ENCODE measurements at regions not wholly inside any gene's neighbourhood (a gene's known extent, or its start where the extent isn't known, plus 50 kb on each side); places are given as distances from the start of the nearest gene placed in this dataset.
A peak's percentile ranks its signal among the peaks of the same experiment; 100 is the strongest.
"Not testable (repeated sequence)": the region's sequence is repeated elsewhere in the genome, so short reads cannot be mapped to it uniquely, and the experiment has no call there.

GRCh38 chr7:15143936-15144335 is 241.4 kb upstream of the DGKB start:
- H3K4me3 ChIP-seq (ENCODE audit: control insufficient read depth, low read depth, low read length), result no peak overlapping the region
- no peak for DNase-seq (ENCODE audit: low read depth)
- TF ChIP-seq, protein P1, sequence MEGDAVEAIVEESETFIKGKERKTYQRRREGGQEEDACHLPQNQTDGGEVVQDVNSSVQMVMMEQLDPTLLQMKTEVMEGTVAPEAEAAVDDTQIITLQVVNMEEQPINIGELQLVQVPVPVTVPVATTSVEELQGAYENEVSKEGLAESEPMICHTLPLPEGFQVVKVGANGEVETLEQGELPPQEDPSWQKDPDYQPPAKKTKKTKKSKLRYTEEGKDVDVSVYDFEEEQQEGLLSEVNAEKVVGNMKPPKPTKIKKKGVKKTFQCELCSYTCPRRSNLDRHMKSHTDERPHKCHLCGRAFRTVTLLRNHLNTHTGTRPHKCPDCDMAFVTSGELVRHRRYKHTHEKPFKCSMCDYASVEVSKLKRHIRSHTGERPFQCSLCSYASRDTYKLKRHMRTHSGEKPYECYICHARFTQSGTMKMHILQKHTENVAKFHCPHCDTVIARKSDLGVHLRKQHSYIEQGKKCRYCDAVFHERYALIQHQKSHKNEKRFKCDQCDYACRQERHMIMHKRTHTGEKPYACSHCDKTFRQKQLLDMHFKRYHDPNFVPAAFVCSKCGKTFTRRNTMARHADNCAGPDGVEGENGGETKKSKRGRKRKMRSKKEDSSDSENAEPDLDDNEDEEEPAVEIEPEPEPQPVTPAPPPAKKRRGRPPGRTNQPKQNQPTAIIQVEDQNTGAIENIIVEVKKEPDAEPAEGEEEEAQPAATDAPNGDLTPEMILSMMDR (conservative IDR thresholded peaks at IDR 0.05; ENCODE audit: control insufficient read depth, insufficient read depth, low read depth, low read length), result no peak

DNA sequence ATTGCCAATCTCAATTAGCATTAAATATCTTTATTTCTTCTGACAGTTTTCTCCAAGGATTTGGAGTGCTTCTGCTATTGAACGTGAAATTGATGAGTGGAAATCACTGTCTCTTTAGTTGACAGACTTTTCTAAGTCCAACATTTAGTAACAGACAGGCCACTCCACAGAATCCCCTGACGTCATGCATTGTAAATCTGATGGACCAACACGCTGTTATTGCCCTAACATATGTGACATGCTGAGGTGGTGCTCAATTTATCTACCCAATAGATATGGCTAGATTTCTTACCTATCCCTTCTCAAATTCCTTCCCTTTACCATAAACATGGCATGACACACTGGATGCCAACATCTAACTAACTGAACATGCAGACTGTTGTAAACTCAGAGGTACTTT is 240.6 kb upstream of the DGKB start:
- no peak overlapping the region for H3K4me3 ChIP-seq (ENCODE audit: control insufficient read depth, low read depth, low read length)
- TF ChIP-seq, protein P1 (conservative IDR thresholded peaks at IDR 0.05; ENCODE audit: control insufficient read depth, insufficient read depth, low read depth, low read length), result no peak

DNA sequence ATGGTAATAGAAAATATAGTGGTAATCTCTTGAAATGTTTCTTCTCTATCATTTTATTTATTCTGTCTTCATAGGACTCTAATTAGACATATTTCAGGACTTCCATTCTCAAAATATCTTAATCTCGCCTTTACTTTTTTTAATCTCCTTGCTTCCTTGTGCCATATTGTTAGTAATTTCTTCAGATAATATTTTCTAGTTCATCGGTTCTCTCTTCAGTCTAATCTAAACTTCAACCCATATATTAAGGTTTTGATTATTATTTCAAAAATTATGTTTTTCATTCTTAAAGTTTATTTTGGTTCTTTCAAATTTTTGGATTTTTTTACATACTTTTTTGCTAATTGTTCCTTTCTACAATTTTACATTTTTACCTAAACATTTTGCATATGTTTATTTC is 237.9 kb upstream of the DGKB start:
- TF ChIP-seq, protein P1 (conservative IDR thresholded peaks at IDR 0.05; ENCODE audit: control insufficient read depth, insufficient read depth, low read depth, low read length), result no peak
- H3K4me3 ChIP-seq (ENCODE audit: control insufficient read depth, low read depth, low read length), result no peak overlapping the region
- DNase-seq (ENCODE audit: low read depth), result no peak

More for the DNA sequence above, 240.6 kb upstream of the DGKB start:
- DNase-seq (ENCODE audit: low read depth), result no peak

GRCh38 chr7:15131661-15132060 is 229.1 kb upstream of the DGKB start:
- no peak overlapping the region for H3K4me3 ChIP-seq (ENCODE audit: control insufficient read depth, low read depth, low read length)
- DNase-seq (ENCODE audit: low read depth), result no peak
- TF ChIP-seq, protein P1 (conservative IDR thresholded peaks at IDR 0.05; ENCODE audit: control insufficient read depth, insufficient read depth, low read depth, low read length), result no peak

DNA sequence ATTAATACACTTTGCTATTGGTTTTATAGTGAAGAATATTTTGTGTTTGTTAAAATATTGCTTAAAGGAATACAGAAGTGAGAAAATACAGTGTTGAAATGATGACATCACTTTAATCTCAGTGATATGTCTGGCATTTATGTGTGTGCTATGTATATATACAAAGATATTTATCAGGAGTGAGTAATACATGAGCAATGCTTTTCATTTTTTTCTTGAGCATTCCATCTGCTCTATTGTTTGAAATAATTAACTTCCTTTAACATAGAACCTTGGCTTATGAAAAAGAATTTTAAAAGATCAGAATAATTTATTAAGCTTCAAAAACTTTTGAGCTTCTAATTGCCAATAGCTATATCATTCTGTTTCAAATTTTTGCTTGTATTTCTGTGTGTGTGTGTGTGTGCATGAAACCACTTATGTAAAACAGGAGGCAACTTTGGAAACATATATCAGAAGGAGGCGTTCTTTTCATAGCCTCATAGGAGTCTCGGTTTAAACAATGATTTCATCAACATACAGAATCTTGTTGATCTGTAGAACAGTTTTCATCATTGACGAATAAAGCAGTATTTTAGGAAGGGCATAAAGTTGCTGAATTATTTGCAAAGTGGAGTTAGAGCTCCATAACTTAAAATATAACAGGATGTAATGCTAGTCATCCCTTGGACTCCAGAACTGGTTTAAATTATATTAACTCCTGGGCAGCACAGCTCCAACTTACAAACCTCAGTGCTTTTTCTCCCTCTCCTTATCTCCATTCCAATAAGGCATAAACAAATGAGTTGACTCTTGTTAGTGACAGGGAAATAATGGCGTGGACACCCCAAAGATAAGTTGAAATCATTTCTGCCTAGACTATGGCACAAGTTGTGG is 228.4 kb upstream of the DGKB start:
- TF ChIP-seq, protein P1 (conservative IDR thresholded peaks at IDR 0.05; ENCODE audit: control insufficient read depth, insufficient read depth, low read depth, low read length), result no peak
- peak; percentile 24 for DNase-seq (ENCODE audit: low read depth)
- H3K4me3 ChIP-seq (ENCODE audit: control insufficient read depth, low read depth, low read length), result no peak overlapping the region

DNA sequence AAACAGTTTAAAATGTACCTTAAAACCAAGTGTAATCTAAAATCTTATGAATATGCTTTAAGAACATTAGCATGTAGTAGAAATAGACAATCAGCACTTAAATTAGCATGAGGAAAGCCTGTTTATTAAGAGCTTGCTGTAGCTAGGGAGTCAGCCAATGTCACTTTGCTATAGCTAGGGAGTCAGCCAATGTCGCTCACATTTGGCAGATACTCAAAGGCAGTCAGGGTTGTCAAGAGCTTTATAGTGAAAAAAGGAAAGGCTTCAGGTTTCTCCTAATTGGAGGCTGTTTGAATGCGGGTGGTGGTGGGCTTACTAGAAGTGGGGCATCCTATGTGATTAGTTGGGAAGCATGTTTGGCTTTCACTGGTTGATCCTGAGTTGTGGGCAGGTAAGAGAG is 226.2 kb upstream of the DGKB start:
- TF ChIP-seq, protein P1 (conservative IDR thresholded peaks at IDR 0.05; ENCODE audit: control insufficient read depth, insufficient read depth, low read depth, low read length), result no peak

DNA sequence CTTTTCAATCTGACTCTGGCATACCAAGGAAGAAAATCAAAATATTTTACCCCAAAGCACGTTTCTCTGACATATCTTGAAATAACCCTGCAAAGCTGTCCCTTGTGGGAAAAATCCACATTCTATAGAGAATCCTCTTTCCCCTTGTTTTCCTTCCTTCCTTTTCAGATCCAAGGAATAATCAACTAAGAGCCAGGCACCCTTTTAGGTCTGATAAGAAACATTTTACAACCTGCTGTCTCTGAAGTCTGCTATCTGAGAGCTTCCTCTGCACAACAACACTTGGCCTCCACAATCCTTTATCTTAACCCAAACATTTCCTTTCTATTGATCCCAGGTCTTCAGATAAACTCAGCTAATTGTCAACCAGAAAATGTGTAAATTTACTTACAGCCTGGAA is 224.1 kb upstream of the DGKB start:
- H3K4me3 ChIP-seq (ENCODE audit: control insufficient read depth, low read depth, low read length); DNase-seq (ENCODE audit: low read depth): not testable (repeated sequence)

More for the DNA sequence above, 226.2 kb upstream of the DGKB start:
- H3K4me3 ChIP-seq (ENCODE audit: control insufficient read depth, low read depth, low read length), result no peak overlapping the region
- DNase-seq (ENCODE audit: low read depth), result no peak
